ENCODE measurements at regions not wholly inside any gene's neighbourhood (a gene's known extent, or its start where the extent isn't known, plus 50 kb on each side); places are given as distances from the start of the nearest gene placed in this dataset.
"Not testable (repeated sequence)": the region's sequence is repeated elsewhere in the genome, so short reads cannot be mapped to it uniquely, and the experiment has no call there.

GRCh38 chr1:78203410-78203982 lies 157.7 kb downstream of the GIPC2 start:
- not testable (repeated sequence) for DNase-seq (ENCODE audit: low read depth); H3K4me3 ChIP-seq (ENCODE audit: control insufficient read depth, low read depth, low read length)

- no peak overlapping the region for H3K4me3 ChIP-seq (ENCODE audit: control insufficient read depth, low read depth, low read length)
- peak; percentile 41 for DNase-seq (ENCODE audit: low read depth)
- no peak for TF ChIP-seq CTCF (conservative IDR thresholded peaks at IDR 0.05; ENCODE audit: control insufficient read depth, insufficient read depth, low read depth, low read length)
These were observed 164.4 kb downstream of the GIPC2 start for GRCh38 chr1:78210175-78210574.

- no peak overlapping the region for H3K4me3 ChIP-seq (ENCODE audit: control insufficient read depth, low read depth, low read length)
- DNase-seq (ENCODE audit: low read depth) = no peak
- no peak for TF ChIP-seq CTCF (conservative IDR thresholded peaks at IDR 0.05; ENCODE audit: control insufficient read depth, insufficient read depth, low read depth, low read length)
These were observed 165.8 kb downstream of the GIPC2 start for GRCh38 chr1:78211483-78212092.

GRCh38 chr1:78214334-78214733 lies 168.6 kb downstream of the GIPC2 start:
- DNase-seq (ENCODE audit: low read depth) = no peak
- H3K4me3 ChIP-seq (ENCODE audit: control insufficient read depth, low read depth, low read length) = no peak overlapping the region
- no peak for TF ChIP-seq CTCF (conservative IDR thresholded peaks at IDR 0.05; ENCODE audit: control insufficient read depth, insufficient read depth, low read depth, low read length)

- peak; percentile 20 for DNase-seq (ENCODE audit: low read depth)
- TF ChIP-seq CTCF (conservative IDR thresholded peaks at IDR 0.05; ENCODE audit: control insufficient read depth, insufficient read depth, low read depth, low read length) = no peak
- H3K4me3 ChIP-seq (ENCODE audit: control insufficient read depth, low read depth, low read length) = no peak overlapping the region
These were observed 176.6 kb downstream of the GIPC2 start for GRCh38 chr1:78222225-78222959.

GRCh38 chr1:78222960-78223358 lies 177.2 kb downstream of the GIPC2 start:
- TF ChIP-seq CTCF (conservative IDR thresholded peaks at IDR 0.05; ENCODE audit: control insufficient read depth, insufficient read depth, low read depth, low read length) = no peak
- H3K4me3 ChIP-seq (ENCODE audit: control insufficient read depth, low read depth, low read length) = no peak overlapping the region
- no peak for DNase-seq (ENCODE audit: low read depth)
